Panc1 (cell line): ENCODE measurements at regions not wholly inside any gene's neighbourhood (a gene's known extent, or its start where the extent isn't known, plus 50 kb on each side); places are given as distances from the start of the nearest gene placed in this dataset.
A peak's percentile ranks its signal among the peaks of the same experiment; 100 is the strongest.

ENCODE experiments used
- ATAC-seq: fragments of 200-7000 bp; cut with Tn5 transposase; 2 replicates; pipeline ENCODE4 v1.9.1; 2020; ENCODE audit warnings: mild to moderate bottlenecking, moderate library complexity
- BruUV-seq: library from RNA; stranded (reverse); fragments of 400-500 nt; replicated peaks from 2 replicates; lab custom pipeline; 2021; lab: Mats Ljungman, UMichigan
- CTCF ChIA-PET: fragments of 300-600 bp; sonication (Branson Sonifier 250); formaldehyde crosslinking; loops from one replicate; lab custom pipeline; 2022; ENCODE audit warnings: antibody characterized with exemption; lab: Charles Lee
- POLR2A ChIA-PET: fragments of 300-600 bp; sonication (Branson Sonifier 250); formaldehyde crosslinking; loops from one replicate; lab custom pipeline; 2022; ENCODE audit warnings: antibody characterized with exemption; lab: Charles Lee
- DNase-seq: peaks from one replicate; pipeline ENCODE4 v3.0.0-alpha.2; 2010; ENCODE audit warnings: low read depth, low spot score
- H3K27ac ChIP-seq: 2 replicates; pipeline ENCODE4 v1.5.1; 2011; ENCODE audit warnings: mild to moderate bottlenecking, low read length, inconsistent platforms
- H3K27me3 ChIP-seq: fragments of 200-500 bp; sonication (Bioruptor generic); 2 replicates; pipeline ENCODE4 v1.6.0; 2014; ENCODE audit warnings: low read length, inconsistent platforms; ENCODE audit not compliant: control insufficient read depth, insufficient read depth
- H3K36me3 ChIP-seq: fragments of 200-500 bp; sonication (Bioruptor generic); 2 replicates; pipeline ENCODE4 v1.5.1; 2014; ENCODE audit warnings: inconsistent platforms, mild to moderate bottlenecking, low read length, moderate library complexity; ENCODE audit not compliant: control insufficient read depth, insufficient read depth
- H3K4me1 ChIP-seq: 2 replicates; pipeline ENCODE4 v1.5.1; 2011; ENCODE audit warnings: inconsistent platforms, mild to moderate bottlenecking, low read length, moderate library complexity; ENCODE audit not compliant: control insufficient read depth, insufficient read depth
- H3K4me3 ChIP-seq, 2 experiments: 2 replicates each; pipeline ENCODE4 v1.5.1; 2011 to 2012; ENCODE audit warnings: low read depth in 2 of 2, low read length in 2 of 2, mild to moderate bottlenecking in 2 of 2, inconsistent platforms in 1 of 2, moderate library complexity in 1 of 2
- H3K9me3 ChIP-seq: fragments of 200-500 bp; sonication (Bioruptor generic); 2 replicates; pipeline ENCODE4 v1.5.1; 2014; ENCODE audit warnings: low read depth, mild to moderate bottlenecking, inconsistent platforms, low read length, moderate library complexity; ENCODE audit not compliant: control insufficient read depth, insufficient read depth
- CTCF ChIP-seq: fragments of 450-650 bp; IDR thresholded peaks from 2 replicates; pipeline ENCODE4 v1.5.1; 2017; ENCODE audit warnings: mild to moderate bottlenecking
- POLR2AphosphoS5 ChIP-seq: IDR thresholded peaks from 2 replicates; pipeline ENCODE4 v1.6.1; 2012; ENCODE audit warnings: mild to moderate bottlenecking, low read depth, low read length, moderate library complexity
- SIN3A ChIP-seq: IDR thresholded peaks from 2 replicates; pipeline ENCODE4 v1.6.1; 2012; ENCODE audit warnings: low read depth, mild to moderate bottlenecking, low read length, moderate library complexity, borderline replicate concordance; ENCODE audit not compliant: insufficient read depth
- TCF7L2 ChIP-seq: IDR thresholded peaks from 2 replicates; pipeline ENCODE4 v1.6.1; 2011; ENCODE audit warnings: mild to moderate bottlenecking, low read depth, low read length, inconsistent platforms
- in situ Hi-C: cut with HindIII; loops from 2 replicates; pipeline ENCODE4 v1.10.0; 2016; ENCODE audit warnings: low sequenced_read_pairs, low pct_unique_long_range_greater_than_20kb
- intact Hi-C: fragments of 100-400 bp; cut with micrococcal nuclease; formaldehyde crosslinking; loops from one replicate; pipeline ENCODE4 v1.10.0; 2022; ENCODE audit not compliant: unreplicated experiment
- TF ChIP-seq, protein P1 (sequence below), 2 experiments: IDR thresholded peaks; 2 replicates each; pipeline ENCODE4 v1.6.1; 2011 to 2012; ENCODE audit warnings: low read depth in 2 of 2, control low read depth in 1 of 2, low read length in 1 of 2, mild to moderate bottlenecking in 1 of 2, moderate library complexity in 1 of 2; ENCODE audit not compliant: insufficient read depth in 1 of 2

GRCh38 chr4:92232566-92232965 lies 71.2 kb upstream of the GRID2 start:
- no TSS peak for BruUV-seq
- Histone ChIP-seq H3K27me3 (no peaks in the 10 kb centered on the region), H3K4me3 (no peak overlapping the region), H3K27ac (no peak overlapping the region), H3K4me1 (no peaks in the 10 kb centered on the region), H3K9me3 (no peaks in the 10 kb centered on the region), H3K36me3 (no peaks in the 10 kb centered on the region)
- no peak for DNase-seq
- ChIA-PET POLR2A (no interaction called here), CTCF (no interaction called here)
- in situ Hi-C loops (no loop called here), intact Hi-C loops (no loop called here)
- no peak for ATAC-seq
- TF ChIP-seq SIN3A (no peak), CTCF (no peak), TCF7L2 (no peak), POLR2AphosphoS5 (no peak)
- TF ChIP-seq, protein P1, sequence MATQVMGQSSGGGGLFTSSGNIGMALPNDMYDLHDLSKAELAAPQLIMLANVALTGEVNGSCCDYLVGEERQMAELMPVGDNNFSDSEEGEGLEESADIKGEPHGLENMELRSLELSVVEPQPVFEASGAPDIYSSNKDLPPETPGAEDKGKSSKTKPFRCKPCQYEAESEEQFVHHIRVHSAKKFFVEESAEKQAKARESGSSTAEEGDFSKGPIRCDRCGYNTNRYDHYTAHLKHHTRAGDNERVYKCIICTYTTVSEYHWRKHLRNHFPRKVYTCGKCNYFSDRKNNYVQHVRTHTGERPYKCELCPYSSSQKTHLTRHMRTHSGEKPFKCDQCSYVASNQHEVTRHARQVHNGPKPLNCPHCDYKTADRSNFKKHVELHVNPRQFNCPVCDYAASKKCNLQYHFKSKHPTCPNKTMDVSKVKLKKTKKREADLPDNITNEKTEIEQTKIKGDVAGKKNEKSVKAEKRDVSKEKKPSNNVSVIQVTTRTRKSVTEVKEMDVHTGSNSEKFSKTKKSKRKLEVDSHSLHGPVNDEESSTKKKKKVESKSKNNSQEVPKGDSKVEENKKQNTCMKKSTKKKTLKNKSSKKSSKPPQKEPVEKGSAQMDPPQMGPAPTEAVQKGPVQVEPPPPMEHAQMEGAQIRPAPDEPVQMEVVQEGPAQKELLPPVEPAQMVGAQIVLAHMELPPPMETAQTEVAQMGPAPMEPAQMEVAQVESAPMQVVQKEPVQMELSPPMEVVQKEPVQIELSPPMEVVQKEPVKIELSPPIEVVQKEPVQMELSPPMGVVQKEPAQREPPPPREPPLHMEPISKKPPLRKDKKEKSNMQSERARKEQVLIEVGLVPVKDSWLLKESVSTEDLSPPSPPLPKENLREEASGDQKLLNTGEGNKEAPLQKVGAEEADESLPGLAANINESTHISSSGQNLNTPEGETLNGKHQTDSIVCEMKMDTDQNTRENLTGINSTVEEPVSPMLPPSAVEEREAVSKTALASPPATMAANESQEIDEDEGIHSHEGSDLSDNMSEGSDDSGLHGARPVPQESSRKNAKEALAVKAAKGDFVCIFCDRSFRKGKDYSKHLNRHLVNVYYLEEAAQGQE (IDR thresholded peaks at IDR 0.05; ENCODE audit: insufficient read depth in 1 of 2, low read depth in 2 of 2, low read length in 1 of 2) = no peak

- in situ Hi-C loops (no loop called here), intact Hi-C loops (no loop called here)
- Histone ChIP-seq H3K27me3 (no peaks in the 10 kb centered on the region), H3K4me3 (no peak overlapping the region), H3K9me3 (no peaks in the 10 kb centered on the region), H3K36me3 (no peaks in the 10 kb centered on the region), H3K4me1 (no peaks in the 10 kb centered on the region), H3K27ac (no peak overlapping the region)
- TF ChIP-seq POLR2AphosphoS5 (peak; percentile 24; the same call in 1 of the 2 replicates), SIN3A (no peak)
- CTCF ChIA-PET = no interaction called here
- peak; percentile 45 for DNase-seq
- no TSS peak for BruUV-seq
- POLR2A ChIA-PET = no interaction called here
- ATAC-seq = peak; percentile 72
Measured at GRCh38 chr4:92234393-92235176, 69.2 kb upstream of the GRID2 start.

DNA sequence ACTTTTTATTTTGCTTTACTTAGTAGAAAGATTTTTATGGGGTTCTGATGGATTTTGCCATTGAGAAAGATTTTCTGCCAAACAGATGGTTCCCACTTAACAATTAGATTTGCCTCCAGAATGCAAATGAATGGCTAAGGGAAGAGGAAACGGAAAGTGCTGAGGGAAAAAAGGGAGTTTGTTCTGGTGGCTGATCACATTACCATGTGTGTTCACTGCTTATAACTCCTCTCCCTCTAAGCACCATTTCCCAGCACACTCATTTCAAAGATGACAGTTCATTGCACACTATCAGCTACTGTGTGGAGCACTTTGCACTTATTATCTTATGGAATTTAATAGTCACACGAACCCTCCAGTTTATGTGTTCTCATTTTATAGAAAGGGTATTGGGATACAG lies 68.0 kb upstream of the GRID2 start:
- CTCF ChIA-PET = no interaction called here
- no peak for TF ChIP-seq SIN3A
- TF ChIP-seq, protein P1 (IDR thresholded peaks at IDR 0.05; ENCODE audit: insufficient read depth in 1 of 2, low read depth in 2 of 2, low read length in 1 of 2) = no peak
- TF ChIP-seq TCF7L2 = no peak
- TF ChIP-seq POLR2AphosphoS5 = no peak
- no peak for TF ChIP-seq CTCF
- Histone ChIP-seq H3K27ac (no peak overlapping the region), H3K27me3 (no peaks in the 10 kb centered on the region), H3K4me3 (no peak overlapping the region), H3K9me3 (no peaks in the 10 kb centered on the region), H3K36me3 (no peaks in the 10 kb centered on the region), H3K4me1 (no peaks in the 10 kb centered on the region)
- ATAC-seq = no peak
- intact Hi-C loops = no loop called here
- POLR2A ChIA-PET = no interaction called here
- BruUV-seq = no TSS peak
- in situ Hi-C loops = no loop called here
- DNase-seq = no peak
